Superior temporal gyrus (tissue), 1 donor: ENCODE measurements at regions not wholly inside any gene's neighbourhood (a gene's known extent, or its start where the extent isn't known, plus 50 kb on each side); places are given as distances from the start of the nearest gene placed in this dataset.
"Not testable (repeated sequence)": the region's sequence is repeated elsewhere in the genome, so short reads cannot be mapped to it uniquely, and the experiment has no call there.

Experiments
- DNase-seq: peaks from one replicate; pipeline ENCODE4 v3.0.0-alpha.2; 2016; ENCODE audit errors: extremely low spot score

DNA sequence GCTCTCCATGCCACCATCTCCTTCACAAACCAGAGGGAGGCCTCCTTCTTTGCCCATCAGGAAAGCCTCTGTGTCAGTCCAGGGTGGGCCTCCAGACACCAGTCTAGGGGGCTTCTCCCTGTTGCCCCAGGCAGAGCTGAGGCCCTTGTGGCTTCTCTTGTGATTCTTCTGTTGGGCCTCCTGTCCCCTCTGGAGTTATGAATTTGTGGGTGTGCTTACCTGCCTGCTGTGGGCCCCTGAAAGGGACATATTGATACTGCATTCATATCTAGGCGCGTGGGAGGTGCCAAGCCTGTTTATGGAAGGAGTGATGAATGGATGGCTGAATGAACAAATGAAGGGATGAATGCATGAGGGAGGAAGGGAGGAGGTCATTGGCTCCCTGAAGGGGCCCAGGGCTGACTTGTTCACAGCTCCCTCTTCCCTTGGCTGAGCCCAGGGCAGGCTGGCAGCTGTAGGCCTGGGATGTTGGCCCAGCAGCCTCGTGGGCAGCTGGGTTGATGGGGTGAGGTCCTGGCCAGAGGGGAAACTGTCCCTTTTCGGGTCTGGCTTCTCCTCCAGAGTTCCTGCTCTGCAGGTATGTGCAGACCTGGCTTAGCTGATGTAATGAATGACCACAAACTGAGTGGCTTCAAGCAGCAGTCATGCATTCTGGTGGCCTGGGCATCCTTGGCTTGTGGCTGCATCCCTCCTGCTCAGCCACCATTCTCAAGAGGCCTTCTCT, 195.4 kb downstream of the GOLGA6L6 start:
- DNase-seq, result no peak

DNA sequence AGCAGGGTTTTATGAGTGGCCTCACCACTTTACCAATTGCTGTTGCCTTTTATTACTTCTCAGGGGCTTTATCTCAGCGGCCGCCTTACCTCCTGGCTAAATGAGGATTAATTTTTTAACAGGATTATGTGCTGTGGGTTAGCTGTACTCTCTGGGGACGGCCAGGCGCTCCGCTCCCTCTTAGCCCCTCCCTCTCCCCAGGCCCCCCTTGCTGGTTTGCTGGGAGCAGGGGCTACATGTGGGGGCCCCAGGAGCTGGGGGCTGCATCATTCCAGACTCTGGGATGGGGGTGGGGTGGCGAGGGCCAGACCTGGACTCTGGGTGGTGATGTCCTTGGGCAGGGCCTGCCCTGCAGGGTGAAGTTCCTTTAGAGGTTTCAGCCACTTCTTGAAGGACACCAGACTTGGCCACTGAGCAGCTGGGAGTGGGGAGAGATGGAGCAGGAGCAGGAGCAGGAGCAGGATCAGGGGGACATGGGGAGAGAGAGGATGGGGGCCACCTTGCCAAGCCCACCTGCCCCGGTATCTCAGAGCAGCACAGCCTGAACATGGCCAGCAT, 196.1 kb downstream of the GOLGA6L6 start:
- no peak for DNase-seq

DNA sequence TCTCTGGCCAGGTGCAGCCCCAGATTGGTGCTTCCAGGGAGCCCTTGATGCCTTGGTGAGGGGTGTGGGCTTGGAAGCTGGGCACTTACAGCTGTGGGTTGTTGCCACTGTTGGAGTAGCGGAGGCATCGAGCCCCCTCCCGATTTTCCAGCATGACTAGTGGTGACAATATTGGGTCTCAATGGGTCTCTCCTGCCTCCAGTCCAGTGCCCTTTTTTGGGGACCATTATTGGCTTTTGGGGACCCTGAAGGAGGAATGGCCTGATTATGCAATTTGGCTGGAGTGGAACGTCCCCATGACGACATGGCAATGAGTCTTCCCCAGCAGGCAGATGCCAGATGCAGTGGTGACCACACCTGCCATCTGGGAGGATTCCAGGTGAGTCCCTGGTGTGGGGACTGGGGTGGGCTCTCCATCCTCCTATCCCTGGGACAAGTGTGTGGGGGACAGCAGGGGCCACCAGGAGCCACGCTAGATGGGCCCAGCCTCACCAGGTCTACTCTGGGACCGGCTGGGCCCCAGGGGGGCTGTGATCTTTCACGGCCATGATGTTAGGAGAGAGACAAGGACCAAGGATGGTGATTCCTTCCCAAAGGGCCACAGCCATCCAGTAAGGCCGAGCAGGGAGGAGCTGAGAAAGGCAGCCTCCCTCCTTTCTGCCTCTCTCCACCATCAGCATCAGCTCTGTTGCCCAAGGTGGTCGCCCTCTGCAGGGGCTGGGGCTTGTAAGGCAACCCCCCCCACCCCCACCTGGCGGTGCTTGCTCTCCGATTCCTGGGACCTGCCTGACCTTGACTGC, 196.8 kb downstream of the GOLGA6L6 start:
- DNase-seq, result no peak

DNA sequence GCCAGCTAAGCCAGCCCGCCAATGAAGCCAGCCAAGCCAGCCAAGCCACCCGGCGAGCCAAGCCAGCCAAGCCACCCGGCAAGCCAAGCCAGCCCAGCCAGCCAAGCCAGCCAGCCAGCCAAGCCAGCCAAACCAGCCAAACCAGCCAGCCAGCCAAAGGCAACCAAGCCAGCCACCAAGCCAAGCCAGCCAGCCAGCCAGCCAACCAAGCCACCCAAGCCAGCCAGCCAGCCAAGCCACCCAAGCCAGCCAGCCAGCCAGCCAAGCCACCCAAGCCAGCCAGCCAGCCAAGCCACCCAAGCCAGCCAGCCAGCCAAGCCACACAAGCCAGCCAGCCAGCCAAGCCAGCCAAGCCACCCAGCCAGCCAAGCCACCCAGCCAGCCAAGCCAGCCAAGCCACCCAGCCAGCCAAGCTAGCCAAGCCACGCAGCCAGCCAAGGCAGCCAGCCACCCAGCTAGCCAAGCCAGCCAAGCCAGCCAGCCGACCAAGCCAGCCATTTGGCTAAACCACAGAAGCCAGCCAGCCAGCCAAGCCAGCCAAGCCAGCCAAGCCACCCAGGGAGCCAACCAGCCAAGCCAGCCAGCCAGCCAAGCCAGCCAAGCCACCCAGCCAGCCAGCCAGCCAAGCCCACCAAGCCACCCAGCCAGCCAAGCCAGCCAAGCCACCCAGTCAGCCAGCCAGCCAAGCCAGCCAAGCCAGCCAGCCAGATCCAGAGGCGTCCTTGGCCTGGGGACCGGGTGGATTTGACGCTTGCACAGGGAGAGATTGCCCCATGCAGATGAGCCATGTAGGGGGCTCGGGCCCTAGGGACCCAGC, 198.0 kb downstream of the GOLGA6L6 start:
- DNase-seq, result not testable (repeated sequence)

DNA sequence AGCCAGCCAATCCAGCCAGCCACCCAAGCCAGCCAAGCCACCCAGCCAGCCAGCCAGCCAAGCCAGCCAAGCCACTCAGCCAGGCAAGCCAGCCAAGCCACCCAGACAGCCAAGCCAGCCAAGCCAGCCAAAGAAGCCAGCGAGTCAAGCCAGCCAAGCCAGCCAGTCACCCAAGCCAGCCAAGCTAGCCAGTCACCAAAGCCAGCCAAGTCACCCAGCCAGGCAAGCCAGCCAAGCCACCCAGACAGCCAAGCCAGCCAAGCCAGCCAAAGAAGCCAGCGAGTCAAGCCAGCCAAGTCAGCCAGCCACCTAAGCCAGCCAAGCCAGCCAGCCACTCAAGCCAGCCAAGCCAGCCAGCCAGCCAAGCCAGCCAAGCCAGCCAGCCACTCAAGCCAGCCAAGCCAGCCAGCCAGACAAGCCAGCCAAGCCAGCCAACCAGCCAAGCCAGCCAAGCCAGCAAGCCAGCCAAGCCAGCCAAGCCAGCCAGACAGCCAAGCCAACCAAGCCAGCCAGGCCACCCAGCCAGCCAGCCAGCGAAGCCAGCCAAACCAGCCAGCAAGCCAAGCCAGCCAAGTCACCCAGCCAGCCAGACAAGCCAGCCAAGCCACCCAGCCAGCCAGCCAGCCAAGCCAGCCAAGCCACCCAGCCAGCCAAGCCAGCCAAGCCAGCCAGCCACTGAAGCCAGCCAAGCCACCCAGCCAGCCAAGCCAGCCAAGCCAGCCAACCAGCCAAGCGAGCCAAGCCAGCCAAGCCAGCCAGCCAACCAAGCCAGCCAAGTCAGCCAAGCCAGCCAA, 198.8 kb downstream of the GOLGA6L6 start:
- DNase-seq, result not testable (repeated sequence)

DNA sequence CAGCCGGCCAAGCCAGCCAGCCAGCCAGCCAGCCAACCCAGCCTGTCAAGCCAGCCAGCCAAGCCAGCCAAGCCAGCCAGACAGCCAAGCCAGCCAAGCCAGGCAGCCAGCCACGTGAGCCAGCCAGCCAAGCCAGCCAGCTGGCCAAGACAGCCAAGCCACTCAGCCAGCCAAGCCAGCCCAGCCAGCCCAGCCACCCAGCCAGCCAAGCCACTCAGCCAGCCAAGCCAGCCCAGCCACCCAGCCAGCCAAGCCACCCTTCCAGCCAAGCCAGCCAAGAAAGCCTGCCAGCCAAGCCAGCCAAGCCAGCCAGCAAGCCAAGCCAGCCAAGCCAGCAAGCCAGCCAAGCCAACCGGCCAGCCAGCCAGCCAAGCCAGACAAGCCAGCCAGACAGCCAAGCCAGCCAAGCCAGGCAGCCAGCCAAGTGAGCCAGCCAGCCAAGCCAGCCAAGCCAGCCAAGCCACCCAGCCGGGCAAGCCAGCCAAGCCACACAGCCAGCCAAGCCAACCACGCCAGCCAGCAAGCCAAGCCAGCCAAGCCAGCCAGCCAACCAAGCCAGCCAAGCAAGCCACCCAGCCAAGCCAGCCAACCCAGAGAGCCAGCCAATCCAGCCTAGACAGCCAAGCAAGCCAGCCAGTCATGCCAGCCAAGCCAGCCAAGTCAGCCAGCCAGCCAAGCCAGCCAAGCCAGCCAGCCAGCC, 199.5 kb downstream of the GOLGA6L6 start:
- DNase-seq, result no peak

DNA sequence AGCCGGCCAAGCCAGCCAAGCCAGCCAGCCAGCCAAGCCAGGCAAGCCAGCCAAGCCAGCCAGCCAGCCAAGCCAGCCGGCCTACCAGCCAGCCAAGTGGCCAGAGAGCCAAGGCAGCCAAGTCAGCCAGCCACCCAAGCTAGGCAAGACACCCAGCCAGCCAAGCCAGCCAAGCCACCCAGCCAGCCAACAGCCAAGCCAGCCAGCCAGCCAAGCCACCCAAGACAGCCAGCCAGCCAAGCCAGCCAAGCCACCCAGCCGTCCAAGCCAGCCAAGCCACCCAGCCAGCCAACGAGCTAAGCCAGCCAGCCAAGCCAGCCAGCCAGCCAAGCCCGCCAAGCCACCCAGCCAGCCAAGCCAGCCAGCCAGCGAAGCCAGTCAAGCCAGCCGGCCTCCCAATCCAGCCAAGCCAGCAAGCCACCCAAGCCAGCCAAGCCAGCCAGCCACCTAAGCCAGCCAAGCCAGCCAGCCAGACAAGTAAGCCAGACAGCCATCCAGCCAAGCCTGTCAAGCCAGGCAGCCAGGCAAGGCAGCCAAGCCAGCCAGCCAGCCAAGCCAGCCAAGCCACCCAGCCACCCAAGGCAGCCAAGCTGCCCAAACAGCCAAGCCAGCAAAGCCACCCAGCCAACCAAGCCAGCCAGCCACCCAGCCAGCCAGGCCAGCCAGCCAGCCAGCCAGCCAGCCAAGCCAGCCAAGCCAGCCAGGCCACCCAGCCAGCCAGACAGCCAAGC, 200.5 kb downstream of the GOLGA6L6 start:
- no peak for DNase-seq

DNA sequence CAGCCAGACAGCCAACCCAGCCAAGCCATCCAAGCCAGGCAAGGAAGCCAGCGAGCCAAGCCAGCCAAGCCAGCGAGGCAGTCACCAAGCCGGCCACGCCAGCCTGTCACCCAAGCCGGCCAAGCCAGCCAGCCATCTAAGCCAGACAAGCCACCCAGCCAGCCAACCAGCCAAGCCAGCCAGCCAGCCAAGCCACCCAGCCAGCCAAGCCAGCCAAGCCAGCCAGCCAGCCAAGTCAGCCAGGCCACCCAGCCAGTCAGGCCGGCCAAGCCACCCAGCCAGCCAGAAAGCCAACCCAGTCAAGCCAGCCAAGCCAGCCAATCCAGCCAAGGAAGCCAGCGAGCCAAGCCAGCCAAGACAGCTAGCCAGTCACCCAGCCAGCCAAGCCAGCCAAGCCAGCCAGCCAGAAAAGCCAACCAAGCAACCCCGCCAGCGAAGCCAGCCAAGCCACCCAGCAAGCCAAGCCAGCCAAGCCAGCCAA, 201.2 kb downstream of the GOLGA6L6 start:
- no peak for DNase-seq

DNA sequence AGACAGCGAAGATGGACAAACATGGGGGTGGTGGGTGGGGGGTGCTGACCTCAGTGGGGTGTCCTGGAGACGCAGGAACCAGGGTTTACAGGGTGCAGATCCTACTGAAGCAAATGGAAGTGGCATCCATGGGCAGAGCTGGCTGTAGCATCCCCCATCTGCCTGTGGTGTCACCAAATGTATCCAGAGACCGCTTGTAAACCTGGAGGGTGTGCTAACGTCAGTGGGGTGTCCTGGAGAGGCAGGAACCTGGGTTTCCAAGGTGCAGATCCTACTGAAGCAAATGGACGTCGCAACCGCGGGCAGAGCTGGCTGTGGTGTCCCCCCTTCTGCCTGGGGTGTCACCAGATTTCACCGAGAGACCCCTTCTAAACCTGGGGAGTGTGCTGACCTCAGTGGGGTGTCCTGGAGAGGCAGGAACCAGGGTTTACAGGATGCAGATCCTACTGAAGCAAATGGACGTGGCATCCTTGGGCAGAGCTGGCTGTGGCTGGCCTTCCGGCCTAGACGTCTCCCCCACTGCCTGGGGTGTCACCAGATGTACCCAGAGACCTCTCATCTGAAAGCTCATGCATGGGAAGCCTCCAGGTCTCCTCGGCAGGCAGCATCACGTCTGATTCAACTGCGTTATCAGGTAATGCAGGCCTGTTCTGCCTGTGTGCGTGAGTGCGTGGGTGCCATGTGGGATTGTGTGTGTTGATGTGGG, 202.4 kb downstream of the GOLGA6L6 start:
- DNase-seq, result not testable (repeated sequence)

DNA sequence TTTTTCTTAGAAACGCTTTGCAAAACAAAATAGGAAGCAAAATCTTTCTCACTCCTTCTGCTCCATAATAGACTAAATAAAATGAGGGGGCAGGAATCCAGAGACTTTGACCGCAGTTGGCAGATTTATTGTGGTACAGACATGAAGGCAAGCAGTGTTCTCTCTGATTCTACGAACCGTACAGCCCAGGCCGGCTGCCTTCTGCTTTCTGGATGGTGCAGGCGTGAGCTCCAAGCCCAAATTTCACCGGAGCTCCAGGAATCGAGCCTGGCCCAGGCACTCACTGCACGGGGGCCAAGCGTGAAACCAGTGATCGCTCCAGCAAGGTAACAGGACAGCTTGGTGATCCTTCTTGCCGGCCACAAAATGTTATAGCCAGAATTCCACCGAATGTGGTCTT, 202.9 kb downstream of the GOLGA6L6 start:
- DNase-seq, result not testable (repeated sequence)

DNA sequence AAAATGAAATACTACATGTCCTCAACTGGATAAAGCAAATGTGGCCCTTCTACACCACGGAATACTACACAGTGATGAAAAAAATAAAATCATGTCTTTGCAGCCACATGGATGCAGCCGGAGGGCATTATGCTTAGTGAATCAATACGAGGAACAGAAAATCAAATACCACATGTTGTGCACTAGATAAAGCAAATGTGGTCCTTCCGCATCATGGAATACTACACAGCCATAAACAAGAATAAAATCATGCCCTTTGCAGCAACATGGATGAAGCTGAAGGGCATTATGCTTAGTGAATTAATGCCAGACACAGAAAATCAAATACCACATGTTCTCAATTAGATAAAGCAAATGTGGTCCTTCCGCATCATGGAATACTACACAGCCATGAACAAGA, 204.4 kb downstream of the GOLGA6L6 start:
- not testable (repeated sequence) for DNase-seq

DNA sequence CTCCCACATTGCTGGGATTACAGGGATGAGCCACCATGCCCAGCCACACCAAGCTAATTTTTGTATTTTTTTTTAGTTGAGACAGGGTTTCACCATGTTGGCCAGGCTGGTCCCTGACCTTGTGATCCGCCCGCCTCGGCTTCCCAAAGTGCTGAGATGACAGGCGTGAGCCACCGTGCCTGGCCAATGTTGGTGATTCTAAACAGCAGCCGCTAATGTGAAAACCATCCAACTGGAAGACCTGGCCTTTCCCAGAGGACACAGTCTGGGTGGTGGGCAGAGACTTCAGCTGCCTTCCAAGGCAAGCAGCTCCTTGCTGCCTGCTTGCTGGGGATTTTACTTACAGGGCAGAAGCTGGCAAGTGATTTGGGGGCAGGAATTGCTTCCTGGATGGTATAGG, 207.1 kb downstream of the GOLGA6L6 start:
- DNase-seq, result not testable (repeated sequence)

DNA sequence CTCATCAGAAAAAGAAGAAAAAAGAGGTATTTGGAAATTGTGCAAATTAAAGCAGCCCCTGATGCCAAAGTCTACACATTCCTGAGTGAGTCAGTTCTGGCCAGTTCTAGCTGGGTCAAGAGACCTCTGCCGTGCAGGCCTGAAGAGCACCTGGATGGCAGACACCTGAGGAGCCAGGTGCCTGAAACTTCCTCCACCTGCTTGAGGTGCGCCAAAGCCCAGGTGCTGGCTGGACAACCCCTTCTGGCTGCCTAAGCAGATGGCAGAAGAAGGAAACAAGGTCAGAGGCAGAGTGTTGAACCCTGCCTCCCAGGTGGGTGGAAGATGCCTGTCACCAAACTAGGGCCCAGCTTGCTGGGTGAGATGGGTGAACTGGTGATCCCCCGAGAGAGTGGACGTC, 215.8 kb downstream of the GOLGA6L6 start:
- not testable (repeated sequence) for DNase-seq

DNA sequence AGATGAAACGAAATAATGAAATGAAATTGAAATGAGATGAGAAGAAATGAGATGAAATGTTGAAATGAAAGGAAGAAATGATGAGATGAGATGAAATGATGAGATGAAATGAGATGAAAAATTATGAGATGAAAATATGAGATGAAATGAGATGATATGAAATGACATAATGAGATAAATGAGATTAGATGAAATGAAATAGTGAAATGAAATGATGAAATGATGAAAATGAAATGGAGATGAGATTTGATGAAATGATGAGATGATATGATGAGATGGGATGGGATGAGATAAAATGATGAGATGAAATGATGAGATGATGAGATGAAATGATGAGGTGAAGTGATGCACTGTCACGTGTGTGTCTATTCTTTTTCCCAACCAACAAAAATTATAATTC, 224.5 kb downstream of the GOLGA6L6 start:
- DNase-seq, result not testable (repeated sequence)

DNA sequence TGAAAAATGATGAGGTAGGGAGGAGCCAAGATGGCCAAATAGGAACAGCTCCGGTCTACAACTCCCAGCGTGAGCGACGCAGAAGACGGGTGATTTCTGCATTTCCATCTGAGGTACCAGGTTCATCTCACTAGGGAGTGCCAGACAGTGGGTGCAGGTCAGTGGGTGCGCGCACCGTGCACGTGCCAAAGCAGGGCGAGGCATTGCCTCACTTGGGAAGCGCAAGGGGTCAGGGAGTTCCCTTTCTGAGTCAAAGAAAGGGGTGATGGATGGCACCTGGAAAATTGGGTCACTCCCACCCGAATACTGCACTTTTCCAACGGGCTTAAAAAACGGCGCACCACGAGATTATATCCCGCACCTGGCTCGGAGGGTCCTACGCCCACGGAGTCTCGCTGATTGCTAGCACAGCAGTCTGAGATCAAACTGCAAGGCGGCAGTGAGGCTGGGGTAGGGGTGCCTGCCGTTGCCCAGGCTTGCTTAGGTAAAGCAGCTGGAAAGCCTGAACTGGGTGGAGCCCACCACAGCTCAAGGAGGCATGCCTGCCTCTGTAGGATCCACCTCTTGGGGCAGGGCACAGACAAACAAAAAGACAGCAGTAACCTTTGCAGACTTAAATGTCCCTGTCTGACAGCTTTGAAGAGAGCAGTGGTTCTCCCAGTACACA, 230.5 kb downstream of the GOLGA6L6 start:
- DNase-seq, result not testable (repeated sequence)

DNA sequence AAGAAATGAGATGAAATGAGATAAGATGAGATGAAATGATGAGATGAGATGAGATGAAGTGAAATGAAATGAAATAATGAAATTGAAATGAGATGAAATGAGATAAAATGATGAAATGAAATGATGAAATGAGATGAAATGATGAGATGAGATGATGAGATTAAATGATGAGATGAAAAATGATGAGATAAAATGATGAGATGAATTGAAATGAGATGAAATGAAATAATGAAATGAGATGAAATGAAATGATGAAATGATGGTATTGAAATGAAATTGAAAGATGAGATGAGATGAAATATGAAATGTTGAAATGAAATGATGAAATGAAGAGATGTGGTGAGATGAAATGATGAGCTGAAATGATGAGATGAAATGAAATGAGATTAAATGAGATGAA, 231.0 kb downstream of the GOLGA6L6 start:
- no peak for DNase-seq

DNA sequence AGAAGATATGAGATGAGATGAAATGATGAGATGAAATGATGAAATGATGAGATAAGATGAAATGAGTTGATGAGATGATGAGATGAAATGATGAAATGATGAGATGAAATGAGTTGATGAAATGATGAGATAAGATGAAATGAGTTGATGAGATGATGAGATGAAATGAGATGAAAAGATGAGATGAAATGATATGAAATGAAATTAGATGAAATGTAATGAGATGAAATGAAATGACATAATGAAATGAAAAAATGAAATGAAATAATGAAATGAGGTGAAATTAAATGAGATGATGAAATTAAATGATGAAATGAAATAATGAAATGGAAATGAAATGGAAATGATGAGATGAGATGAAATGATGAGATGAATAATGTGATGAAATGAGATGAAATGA, 231.6 kb downstream of the GOLGA6L6 start:
- DNase-seq, result not testable (repeated sequence)

DNA sequence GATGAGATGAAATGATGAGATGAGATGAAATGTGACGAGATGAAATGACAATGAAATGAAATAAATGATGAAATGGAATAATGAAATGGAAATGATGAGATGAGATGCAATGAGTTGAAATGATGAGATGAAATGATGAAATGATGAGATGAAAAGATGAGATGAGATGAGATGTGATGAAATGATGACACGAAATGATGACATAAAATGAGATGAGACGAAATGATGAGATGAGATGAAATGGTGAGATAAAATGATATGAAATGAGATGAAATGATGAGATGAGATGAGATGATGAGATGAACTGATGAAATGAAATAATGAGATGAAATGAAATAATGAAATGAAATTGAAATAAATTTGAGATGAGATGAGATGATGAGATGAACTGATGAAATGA, 232.2 kb downstream of the GOLGA6L6 start:
- not testable (repeated sequence) for DNase-seq
